MM.1S (cell line): ENCODE measurements at regions not wholly inside any gene's neighbourhood (a gene's known extent, or its start where the extent isn't known, plus 50 kb on each side); places are given as distances from the start of the nearest gene placed in this dataset.

Experiments used
- DNase-seq: peaks from one replicate; pipeline ENCODE4 v3.0.0-alpha.2; 2015
- H2AFZ ChIP-seq: fragments of 300-600 bp; sonication (generic); 2 replicates; pipeline ENCODE4 v1.6.0; 2016; ENCODE audit warnings: antibody characterized with exemption, low read length
- H3F3A ChIP-seq: fragments of 300-600 bp; sonication (generic); 2 replicates; pipeline ENCODE4 v1.6.1; 2016; ENCODE audit warnings: mild to moderate bottlenecking, antibody characterized with exemption, low read length, moderate library complexity, mixed read lengths; ENCODE audit not compliant: insufficient read depth
- H3K27ac ChIP-seq: fragments of 300-600 bp; sonication (generic); 2 replicates; pipeline ENCODE4 v1.5.1; 2016; ENCODE audit warnings: mild to moderate bottlenecking, low read length
- H3K27me3 ChIP-seq: fragments of 300-600 bp; sonication (generic); replicated peaks from 2 replicates; pipeline ENCODE4 v1.6.0; 2016; ENCODE audit warnings: low read length; ENCODE audit not compliant: insufficient read depth
- H3K36me3 ChIP-seq: fragments of 300-600 bp; sonication (generic); replicated peaks from 2 replicates; pipeline ENCODE4 v1.6.1; 2016; ENCODE audit warnings: mild to moderate bottlenecking, low read length, mixed read lengths; ENCODE audit not compliant: insufficient read depth
- H3K4me1 ChIP-seq: fragments of 300-600 bp; sonication (generic); 2 replicates; pipeline ENCODE4 v1.6.1; 2016; ENCODE audit warnings: low read length, mixed read lengths
- H3K4me2 ChIP-seq: fragments of 300-600 bp; sonication (generic); 2 replicates; pipeline ENCODE4 v1.6.0; 2016; ENCODE audit warnings: low read depth, low read length
- H3K4me3 ChIP-seq: fragments of 300-600 bp; sonication (generic); 2 replicates; pipeline ENCODE4 v1.5.1; 2016; ENCODE audit warnings: low read length, mixed read lengths
- H3K79me2 ChIP-seq: fragments of 300-600 bp; sonication (generic); 2 replicates; pipeline ENCODE4 v1.6.1; 2016; ENCODE audit warnings: mixed run types, low read length, mixed read lengths
- H3K9ac ChIP-seq: fragments of 300-600 bp; sonication (generic); 2 replicates; pipeline ENCODE4 v1.6.1; 2016; ENCODE audit warnings: low read length, mixed read lengths
- H3K9me2 ChIP-seq: fragments of 300-600 bp; sonication (generic); replicated peaks from 2 replicates; pipeline ENCODE4 v1.6.1; 2016; ENCODE audit warnings: mild to moderate bottlenecking, low read length, mixed read lengths; ENCODE audit not compliant: insufficient read depth
- H3K9me3 ChIP-seq: fragments of 300-600 bp; sonication (generic); replicated peaks from 2 replicates; pipeline ENCODE4 v1.6.1; 2016; ENCODE audit warnings: mild to moderate bottlenecking, low read length, mixed read lengths; ENCODE audit not compliant: insufficient read depth
- H4K20me1 ChIP-seq: fragments of 300-600 bp; sonication (generic); 2 replicates; pipeline ENCODE4 v1.6.1; 2016; ENCODE audit warnings: mild to moderate bottlenecking, low read length, moderate library complexity, mixed read lengths; ENCODE audit not compliant: insufficient read depth
- CTCF ChIP-seq: fragments of 300-600 bp; sonication (generic); IDR thresholded peaks from 2 replicates; pipeline ENCODE4 v1.5.1; 2016; ENCODE audit warnings: antibody characterized with exemption, low read length, mixed read lengths
- EZH2 ChIP-seq: fragments of 300-600 bp; sonication (generic); optimal IDR thresholded peaks from 2 replicates; pipeline ENCODE3; 2017; ENCODE audit warnings: low read depth, mild to moderate bottlenecking, antibody characterized with exemption, low read length, mixed read lengths
- EZH2phosphoT487 ChIP-seq: fragments of 300-600 bp; sonication (generic); IDR thresholded peaks from 2 replicates; pipeline ENCODE4 v1.6.1; 2018; ENCODE audit warnings: antibody characterized with exemption, low read length

GRCh38 chr17:53483704-53484103 is 339.0 kb upstream of the KIF2B start:
- no peak for DNase-seq
- Histone ChIP-seq H2AFZ (no peak overlapping the region), H3K27me3 (no peaks in the 10 kb centered on the region), H3K27ac (no peak overlapping the region), H3K79me2 (no peaks in the 10 kb centered on the region), H3K4me2 (no peak overlapping the region), H3F3A (no peaks in the 10 kb centered on the region), H3K36me3 (no peaks in the 10 kb centered on the region), H3K9ac (no peak overlapping the region), H3K9me2 (no peaks in the 10 kb centered on the region), H3K4me1 (no peaks in the 10 kb centered on the region), H3K4me3 (no peak overlapping the region), H4K20me1 (no peaks in the 10 kb centered on the region), H3K9me3 (no peaks in the 10 kb centered on the region)
- no peak for TF ChIP-seq EZH2phosphoT487
- no peak for TF ChIP-seq CTCF
- no peak for TF ChIP-seq EZH2

GRCh38 chr17:53475002-53475401 is 347.7 kb upstream of the KIF2B start:
- Histone ChIP-seq H3F3A (no peaks in the 10 kb centered on the region), H3K9me2 (no peaks in the 10 kb centered on the region)
- no peak for DNase-seq

DNA sequence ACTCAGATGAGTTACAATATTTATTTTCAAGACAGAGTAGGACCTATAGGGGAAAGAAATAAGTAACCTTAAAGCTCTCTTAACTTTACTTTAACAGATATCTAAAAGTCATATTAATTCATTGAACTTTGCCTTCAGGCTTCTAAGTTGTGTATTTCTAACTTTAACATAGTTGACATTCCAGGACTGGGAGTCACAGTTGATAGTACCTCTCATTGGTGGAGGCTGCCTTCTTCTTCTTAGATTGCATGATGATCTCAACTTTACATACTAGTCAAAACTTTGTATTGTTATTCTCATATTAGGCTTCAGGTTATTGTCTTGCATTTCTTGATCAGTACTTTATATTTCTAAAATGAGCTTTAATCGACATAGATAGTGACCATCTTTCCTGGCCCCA is 350.1 kb upstream of the KIF2B start:
- no peak overlapping the region for H2AFZ ChIP-seq
- H3K4me1 ChIP-seq = no peaks in the 10 kb centered on the region
- H3K9me2 ChIP-seq = no peaks in the 10 kb centered on the region
- TF ChIP-seq EZH2phosphoT487 (no peak), EZH2 (no peak), CTCF (no peak)
- no peaks in the 10 kb centered on the region for H3F3A ChIP-seq
- H3K4me2 ChIP-seq = no peak overlapping the region
- no peaks in the 10 kb centered on the region for H3K36me3 ChIP-seq
- H3K9ac ChIP-seq = no peak overlapping the region
- no peaks in the 10 kb centered on the region for H3K27me3 ChIP-seq
- no peaks in the 10 kb centered on the region for H3K79me2 ChIP-seq
- H3K4me3 ChIP-seq = no peak overlapping the region
- H3K9me3 ChIP-seq = no peaks in the 10 kb centered on the region
- DNase-seq = no peak
- H3K27ac ChIP-seq = no peak overlapping the region
- H4K20me1 ChIP-seq = no peaks in the 10 kb centered on the region

More at GRCh38 chr17:53475002-53475401, 347.7 kb upstream of the KIF2B start:
- Histone ChIP-seq H3K36me3 (no peaks in the 10 kb centered on the region), H3K9ac (no peak overlapping the region), H3K27me3 (no peaks in the 10 kb centered on the region), H3K9me3 (no peaks in the 10 kb centered on the region), H3K4me3 (no peak overlapping the region), H4K20me1 (no peaks in the 10 kb centered on the region), H2AFZ (no peak overlapping the region), H3K4me1 (no peaks in the 10 kb centered on the region), H3K4me2 (no peak overlapping the region), H3K79me2 (no peaks in the 10 kb centered on the region), H3K27ac (no peak overlapping the region)
- TF ChIP-seq EZH2 (no peak), CTCF (no peak), EZH2phosphoT487 (no peak)
